IMR-90 (cell line): ENCODE measurements at regions not wholly inside any gene's neighbourhood (a gene's known extent, or its start where the extent isn't known, plus 50 kb on each side); places are given as distances from the start of the nearest gene placed in this dataset.
A peak's percentile ranks its signal among the peaks of the same experiment; 100 is the strongest.

Experiments
- ATAC-seq: fragments of 200-7000 bp; cut with Tn5 transposase; 2 replicates; pipeline ENCODE4 v1.9.1; 2020; ENCODE audit warnings: low read depth, mild to moderate bottlenecking, moderate library complexity
- BruUV-seq: library from RNA; stranded (reverse); fragments of 400-500 nt; replicated peaks from 2 replicates; lab custom pipeline; 2021; lab: Mats Ljungman, UMichigan
- CTCF ChIA-PET: fragments of 300-600 bp; formaldehyde crosslinking; extraction: SDS; loops from one replicate; lab custom pipeline; 2021; ENCODE audit warnings: antibody characterized with exemption; lab: Yijun Ruan, JAX
- POLR2A ChIA-PET: fragments of 300-600 bp; sonication (Branson Sonifier 250); formaldehyde crosslinking; loops from one replicate; lab custom pipeline; 2022; ENCODE audit warnings: antibody characterized with exemption; ENCODE audit not compliant: unreplicated experiment; lab: Charles Lee
- DNase-seq: peaks from one replicate; pipeline ENCODE4 v3.0.0; 2013
- H2AFZ ChIP-seq: replicated peaks from 2 replicates; pipeline ENCODE3; 2013; ENCODE audit warnings: low read length, mild to moderate bottlenecking; ENCODE audit not compliant: poor library complexity
- H2AK5ac ChIP-seq: 2 replicates; pipeline ENCODE4 v1.6.1; 2013; ENCODE audit warnings: low read depth, low read length, inconsistent platforms
- H2AK9ac ChIP-seq: replicated peaks from 2 replicates; pipeline ENCODE3; 2013; ENCODE audit warnings: mild to moderate bottlenecking, low read depth, low read length, moderate library complexity; ENCODE audit not compliant: poor library complexity
- H2BK120ac ChIP-seq: 2 replicates; pipeline ENCODE4 v1.6.1; 2013; ENCODE audit warnings: low read depth, low read length, inconsistent platforms
- H2BK15ac ChIP-seq: 3 replicates; pipeline ENCODE4 v1.6.1; 2013; ENCODE audit warnings: low read depth, low read length, inconsistent platforms
- H2BK20ac ChIP-seq: 2 replicates; pipeline ENCODE4 v1.6.1; 2013; ENCODE audit warnings: low read depth, mild to moderate bottlenecking, inconsistent platforms, low read length, moderate library complexity
- H2BK5ac ChIP-seq: 2 replicates; pipeline ENCODE4 v1.6.1; 2013; ENCODE audit warnings: mild to moderate bottlenecking, low read depth, low read length, inconsistent platforms; ENCODE audit not compliant: poor library complexity, severe bottlenecking
- H3K14ac ChIP-seq: replicated peaks from 2 replicates; pipeline ENCODE4 v1.6.1; 2013; ENCODE audit warnings: low read depth, low read length, inconsistent platforms
- H3K18ac ChIP-seq: 2 replicates; pipeline ENCODE4 v1.6.1; 2013; ENCODE audit warnings: low read depth, low read length, control low read depth
- H3K23ac ChIP-seq: 2 replicates; pipeline ENCODE4 v1.6.1; 2013; ENCODE audit warnings: low read depth, low read length, inconsistent platforms
- H3K27ac ChIP-seq: 2 replicates; pipeline ENCODE4 v1.5.1; 2013; ENCODE audit warnings: mild to moderate bottlenecking, control low read depth, low read length; ENCODE audit not compliant: insufficient read depth
- H3K27me3 ChIP-seq: 2 replicates; pipeline ENCODE4 v1.6.1; 2013; ENCODE audit warnings: low read length; ENCODE audit not compliant: control insufficient read depth, insufficient read depth
- H3K36me3 ChIP-seq: 2 replicates; pipeline ENCODE4 v1.6.1; 2013; ENCODE audit warnings: low read length, mixed read lengths; ENCODE audit not compliant: control insufficient read depth, insufficient read depth
- H3K4ac ChIP-seq: 2 replicates; pipeline ENCODE4 v1.6.1; 2013; ENCODE audit warnings: low read depth, low read length, inconsistent platforms
- H3K4me1 ChIP-seq: 2 replicates; pipeline ENCODE4 v1.6.1; 2013; ENCODE audit warnings: low read length, mixed read lengths; ENCODE audit not compliant: control insufficient read depth, insufficient read depth
- H3K4me2 ChIP-seq: 2 replicates; pipeline ENCODE4 v1.6.1; 2013; ENCODE audit warnings: low read depth, mild to moderate bottlenecking, control low read depth, low read length, moderate library complexity
- H3K4me3 ChIP-seq: 2 replicates; pipeline ENCODE4 v1.5.1; 2013; ENCODE audit warnings: low read depth, mild to moderate bottlenecking, control low read depth, low read length, moderate library complexity; ENCODE audit not compliant: insufficient read depth
- H3K56ac ChIP-seq: 2 replicates; pipeline ENCODE4 v1.6.1; 2013; ENCODE audit warnings: low read length, inconsistent platforms; ENCODE audit not compliant: insufficient read depth; ENCODE audit errors: extremely low read depth
- H3K79me1 ChIP-seq, 2 experiments: 2 replicates each; pipeline ENCODE4 v1.6.1; 2013; ENCODE audit warnings: low read length in 2 of 2, inconsistent platforms in 1 of 2, low read depth in 1 of 2
- H3K9ac ChIP-seq: 2 replicates; pipeline ENCODE4 v1.6.1; 2013; ENCODE audit warnings: low read depth, low read length, control low read depth
- H3K9me1 ChIP-seq: 2 replicates; pipeline ENCODE4 v1.6.1; 2013; ENCODE audit warnings: low read length, inconsistent platforms; ENCODE audit not compliant: insufficient read depth
- H3K9me3 ChIP-seq: 2 replicates; pipeline ENCODE4 v1.6.1; 2013; ENCODE audit warnings: low read length; ENCODE audit not compliant: control insufficient read depth, insufficient read depth
- H4K20me1 ChIP-seq: 2 replicates; pipeline ENCODE4 v1.6.1; 2013; ENCODE audit warnings: low read length, inconsistent platforms; ENCODE audit not compliant: insufficient read depth
- H4K5ac ChIP-seq: 2 replicates; pipeline ENCODE4 v1.6.1; 2013; ENCODE audit warnings: mild to moderate bottlenecking, low read depth, low read length, control low read depth
- H4K8ac ChIP-seq, 2 experiments: 2 replicates each; pipeline ENCODE4 v1.6.1; 2013; ENCODE audit warnings: low read depth in 2 of 2, low read length in 2 of 2, control low read depth in 1 of 2, inconsistent platforms in 1 of 2
- H4K91ac ChIP-seq: 2 replicates; pipeline ENCODE4 v1.6.1; 2013; ENCODE audit warnings: low read depth, low read length, inconsistent platforms; ENCODE audit not compliant: insufficient read depth
- BHLHE40 ChIP-seq: fragments of 150-350 bp; IDR thresholded peaks from 2 replicates; pipeline ENCODE4 v1.6.1; 2016; ENCODE audit warnings: mild to moderate bottlenecking, low read depth, low read length
- CEBPB ChIP-seq: IDR thresholded peaks from 2 replicates; pipeline ENCODE4 v1.6.1; 2012; ENCODE audit warnings: low read depth, low read length, improper control_type of control experiment
- CHD1 ChIP-seq: IDR thresholded peaks from 2 replicates; pipeline ENCODE4 v1.6.1; 2012; ENCODE audit warnings: low read depth, low read length, improper control_type of control experiment
- FOS ChIP-seq: fragments of 150-350 bp; IDR thresholded peaks from 2 replicates; pipeline ENCODE4 v1.6.1; 2016; ENCODE audit warnings: low read depth, low read length
- MAFK ChIP-seq: IDR thresholded peaks from 2 replicates; pipeline ENCODE4 v1.6.1; 2012; ENCODE audit warnings: low read depth, low read length, improper control_type of control experiment
- MXI1 ChIP-seq: IDR thresholded peaks from 2 replicates; pipeline ENCODE4 v1.6.1; 2012; ENCODE audit warnings: low read depth, mild to moderate bottlenecking, low read length, moderate library complexity, borderline replicate concordance
- NFE2L2 ChIP-seq: fragments of 150-350 bp; IDR thresholded peaks from 2 replicates; pipeline ENCODE4 v1.6.1; 2016; ENCODE audit warnings: low read depth, mild to moderate bottlenecking, low read length
- POLR2A ChIP-seq: IDR thresholded peaks from 2 replicates; pipeline ENCODE4 v1.6.1; 2012; ENCODE audit warnings: mild to moderate bottlenecking, low read depth, low read length
- RAD21 ChIP-seq: IDR thresholded peaks from 2 replicates; pipeline ENCODE4 v1.6.1; 2012; ENCODE audit warnings: low read length, improper control_type of control experiment
- RCOR1 ChIP-seq: IDR thresholded peaks from 2 replicates; pipeline ENCODE4 v1.6.1; 2012; ENCODE audit warnings: mild to moderate bottlenecking, low read length, improper control_type of control experiment; ENCODE audit not compliant: insufficient replicate concordance
- RFX5 ChIP-seq: IDR thresholded peaks from 2 replicates; pipeline ENCODE4 v1.8.0; 2012; ENCODE audit warnings: low read depth, mild to moderate bottlenecking, low read length, moderate library complexity
- SMC3 ChIP-seq: fragments of 150-350 bp; IDR thresholded peaks from 2 replicates; pipeline ENCODE4 v1.6.1; 2016; ENCODE audit warnings: low read depth, mild to moderate bottlenecking, antibody characterized with exemption, low read length, moderate library complexity
- WGBS, 2 experiments: methylation state at CpG; one replicate each; pipeline versions ENCODE4 v1.1.5 to v1.1.7; 2013; ENCODE audit warnings: missing lambda C conversion rate in 2 of 2; ENCODE audit not compliant: insufficient read length in 1 of 2; ENCODE audit errors: extremely low coverage in 2 of 2; 5-methylcytosine and 5-hydroxymethylcytosine counted together
- dilution Hi-C: fragments of 300-500 bp; cut with HindIII; formaldehyde crosslinking; loops from one replicate; pipeline ENCODE4 v1.14.3; 2018; ENCODE audit warnings: low sequenced_read_pairs; ENCODE audit not compliant: unreplicated experiment
- in situ Hi-C: fragments of 300-500 bp; cut with MboI; formaldehyde crosslinking; loops from 3 replicates; pipeline ENCODE4 v1.14.3; 2019; ENCODE audit warnings: low sequenced_read_pairs, inconsistent platforms, mixed read lengths
- intact Hi-C: fragments of 100-400 bp; cut with micrococcal nuclease; formaldehyde crosslinking; loops from 2 replicates; pipeline ENCODE4 v1.10.0; 2022
- TF ChIP-seq, protein P1 (sequence below): conservative IDR thresholded peaks from 2 replicates; pipeline ENCODE4 v1.5.1; 2012; ENCODE audit warnings: mild to moderate bottlenecking, low read depth, low read length, improper control_type of control experiment
- TF ChIP-seq, protein P2 (sequence below): fragments of 150-350 bp; IDR thresholded peaks from 2 replicates; pipeline ENCODE4 v1.6.1; 2016; ENCODE audit warnings: low read depth, mild to moderate bottlenecking, low read length, moderate library complexity, borderline replicate concordance

DNA sequence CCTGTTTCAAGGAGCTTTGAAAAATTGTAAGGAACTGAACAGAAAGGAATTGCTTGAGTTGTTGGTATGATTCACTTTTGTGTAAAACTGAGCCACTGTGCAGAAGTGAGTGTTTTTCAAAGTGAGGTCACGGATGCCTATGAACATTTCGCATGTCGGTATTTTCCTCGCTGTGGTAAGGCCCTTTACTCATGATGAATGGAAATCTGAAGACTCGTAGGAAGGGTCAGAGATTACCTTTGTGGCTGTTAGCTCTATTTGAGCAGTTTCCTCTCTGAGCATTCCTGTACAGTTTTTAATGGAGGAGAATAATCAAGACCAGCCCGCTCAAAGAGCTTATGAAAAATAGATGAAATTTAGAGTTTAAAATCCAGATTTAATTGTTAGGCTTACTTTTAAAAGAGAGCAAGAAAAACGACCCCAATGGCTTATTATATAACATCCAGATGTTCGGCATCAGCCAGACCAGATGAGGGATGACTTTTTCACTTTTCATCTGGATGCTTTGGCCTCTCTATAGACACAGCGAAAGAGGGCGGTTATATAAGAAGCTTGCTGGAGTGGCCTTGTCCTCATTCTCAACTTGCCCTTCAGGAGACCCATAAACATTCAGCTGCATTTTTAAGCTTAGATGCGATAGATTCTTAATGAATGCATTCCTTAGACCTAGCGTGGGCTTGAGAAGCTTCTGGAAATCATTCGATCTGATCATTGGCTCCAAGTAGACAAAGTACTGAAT is 99.5 kb downstream of the CD83 start:
- H3K23ac ChIP-seq: no peak overlapping the region
- H3K14ac ChIP-seq: 0 out of 2 replicates have a peak overlapping the region, but pooled peaks have one; percentile 37
- in situ Hi-C loops: loop anchor here (10.0 to 25.0 kb wide), 5 partner anchors 488 to 1395 kb away; partner anchors contain the start of gene JARID2
- no peaks in the 10 kb centered on the region for H3K36me3 ChIP-seq
- H2BK15ac ChIP-seq: no peak overlapping the region
- peak; percentile 48 for ATAC-seq
- 0 out of 4 replicates have a peak overlapping the region, but pooled peaks of 1 of the 2 experiments have one; percentile 7 for H4K8ac ChIP-seq
- CTCF ChIA-PET: interaction anchor here (0.6 kb wide), 1 partner anchor 781 kb away, joined by 5 read pairs; no protein-coding TSS in a partner anchor
- no peak overlapping the region; the same call in 1 of the 2 replicates for H2BK20ac ChIP-seq
- no CpG with 5 or more reads among the region's 13 CpGs for WGBS, 2 experiments
- H3K4me3 ChIP-seq: no peak overlapping the region
- H3K9ac ChIP-seq: no peak overlapping the region
- no peak overlapping the region for H3K56ac ChIP-seq
- H4K5ac ChIP-seq: no peak overlapping the region
- H2BK120ac ChIP-seq: peak overlapping the region; percentile 35; the same call in 1 of the 2 replicates
- H3K9me1 ChIP-seq: no peaks in the 10 kb centered on the region; the same call in 1 of the 2 replicates
- no TSS peak for BruUV-seq
- dilution Hi-C loops: no loop called here
- no peak overlapping the region for H2AFZ ChIP-seq
- POLR2A ChIA-PET: interaction anchor here (0.5 to 0.7 kb wide), 2 partner anchors 385 to 386 kb away, joined by 3 to 12 read pairs; no protein-coding TSS in a partner anchor
- no peaks in the 10 kb centered on the region for H4K20me1 ChIP-seq
- intact Hi-C loops: loop anchor here (10.0 kb wide), 3 partner anchors 368 to 578 kb away; no protein-coding TSS in a partner anchor
- peak overlapping the region; percentile 29; the same call in 1 of the 2 replicates for H3K4ac ChIP-seq
- no peaks in the 10 kb centered on the region for H3K79me1 ChIP-seq
- H3K4me2 ChIP-seq: no peak overlapping the region; the same call in 1 of the 2 replicates
- H3K27me3 ChIP-seq: no peaks in the 10 kb centered on the region
- DNase-seq: peak; percentile 98
- H2AK9ac ChIP-seq: no peak overlapping the region
- H3K4me1 ChIP-seq: peaks cover 4% of the 10 kb centered on the region; the same call in 1 of the 2 replicates
- H3K9me3 ChIP-seq: no peaks in the 10 kb centered on the region
- H3K18ac ChIP-seq: no peak overlapping the region; the same call in 1 of the 2 replicates
- H2AK5ac ChIP-seq: no peak overlapping the region
- peak overlapping the region; percentile 52 for H2BK5ac ChIP-seq
- no peak overlapping the region; the same call in 1 of the 2 replicates for H4K91ac ChIP-seq
- no peak overlapping the region for H3K27ac ChIP-seq
- TF ChIP-seq MAFK: peak; percentile 11; the same call in 1 of the 2 replicates
- TF ChIP-seq CHD1: no peak
- 0 out of 2 replicates have a peak, but pooled peaks have one; percentile 12 for TF ChIP-seq NFE2L2
- TF ChIP-seq SMC3: 0 out of 2 replicates have a peak, but pooled peaks have one; percentile 6
- TF ChIP-seq RFX5: no peak
- TF ChIP-seq FOS: peak; percentile 35; the same call in 1 of the 2 replicates
- no peak for TF ChIP-seq RCOR1
- peak; percentile 56; the same call in 1 of the 2 replicates for TF ChIP-seq CEBPB
- no peak for TF ChIP-seq MXI1
- TF ChIP-seq, protein P1, sequence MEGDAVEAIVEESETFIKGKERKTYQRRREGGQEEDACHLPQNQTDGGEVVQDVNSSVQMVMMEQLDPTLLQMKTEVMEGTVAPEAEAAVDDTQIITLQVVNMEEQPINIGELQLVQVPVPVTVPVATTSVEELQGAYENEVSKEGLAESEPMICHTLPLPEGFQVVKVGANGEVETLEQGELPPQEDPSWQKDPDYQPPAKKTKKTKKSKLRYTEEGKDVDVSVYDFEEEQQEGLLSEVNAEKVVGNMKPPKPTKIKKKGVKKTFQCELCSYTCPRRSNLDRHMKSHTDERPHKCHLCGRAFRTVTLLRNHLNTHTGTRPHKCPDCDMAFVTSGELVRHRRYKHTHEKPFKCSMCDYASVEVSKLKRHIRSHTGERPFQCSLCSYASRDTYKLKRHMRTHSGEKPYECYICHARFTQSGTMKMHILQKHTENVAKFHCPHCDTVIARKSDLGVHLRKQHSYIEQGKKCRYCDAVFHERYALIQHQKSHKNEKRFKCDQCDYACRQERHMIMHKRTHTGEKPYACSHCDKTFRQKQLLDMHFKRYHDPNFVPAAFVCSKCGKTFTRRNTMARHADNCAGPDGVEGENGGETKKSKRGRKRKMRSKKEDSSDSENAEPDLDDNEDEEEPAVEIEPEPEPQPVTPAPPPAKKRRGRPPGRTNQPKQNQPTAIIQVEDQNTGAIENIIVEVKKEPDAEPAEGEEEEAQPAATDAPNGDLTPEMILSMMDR: no peak
- TF ChIP-seq POLR2A: no peak
- 0 out of 2 replicates have a peak, but pooled peaks have one; percentile 11 for TF ChIP-seq RAD21
- TF ChIP-seq, protein P2, sequence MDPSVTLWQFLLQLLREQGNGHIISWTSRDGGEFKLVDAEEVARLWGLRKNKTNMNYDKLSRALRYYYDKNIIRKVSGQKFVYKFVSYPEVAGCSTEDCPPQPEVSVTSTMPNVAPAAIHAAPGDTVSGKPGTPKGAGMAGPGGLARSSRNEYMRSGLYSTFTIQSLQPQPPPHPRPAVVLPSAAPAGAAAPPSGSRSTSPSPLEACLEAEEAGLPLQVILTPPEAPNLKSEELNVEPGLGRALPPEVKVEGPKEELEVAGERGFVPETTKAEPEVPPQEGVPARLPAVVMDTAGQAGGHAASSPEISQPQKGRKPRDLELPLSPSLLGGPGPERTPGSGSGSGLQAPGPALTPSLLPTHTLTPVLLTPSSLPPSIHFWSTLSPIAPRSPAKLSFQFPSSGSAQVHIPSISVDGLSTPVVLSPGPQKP: no peak
- no peak for TF ChIP-seq BHLHE40
